PC-3 (cell line): ENCODE measurements at regions not wholly inside any gene's neighbourhood (a gene's known extent, or its start where the extent isn't known, plus 50 kb on each side); places are given as distances from the start of the nearest gene placed in this dataset.

Source experiments
- EZH2 ChIP-seq: fragments of 300-600 bp; sonication (generic); IDR thresholded peaks from one replicate; pipeline ENCODE4 v1.6.1; 2017; ENCODE audit warnings: antibody characterized with exemption, mild to moderate bottlenecking, low read length; ENCODE audit not compliant: unreplicated experiment
- EZH2phosphoT487 ChIP-seq: fragments of 300-600 bp; sonication (generic); IDR thresholded peaks from 2 replicates; pipeline ENCODE4 v1.6.1; 2018; ENCODE audit warnings: mild to moderate bottlenecking, antibody characterized with exemption, low read length, borderline replicate concordance
- TF ChIP-seq, protein P1 (sequence below): fragments of 300-600 bp; sonication (generic); conservative IDR thresholded peaks from 2 replicates; pipeline ENCODE4 v1.5.1; 2017; ENCODE audit warnings: antibody characterized with exemption, low read depth, mild to moderate bottlenecking, low read length

DNA sequence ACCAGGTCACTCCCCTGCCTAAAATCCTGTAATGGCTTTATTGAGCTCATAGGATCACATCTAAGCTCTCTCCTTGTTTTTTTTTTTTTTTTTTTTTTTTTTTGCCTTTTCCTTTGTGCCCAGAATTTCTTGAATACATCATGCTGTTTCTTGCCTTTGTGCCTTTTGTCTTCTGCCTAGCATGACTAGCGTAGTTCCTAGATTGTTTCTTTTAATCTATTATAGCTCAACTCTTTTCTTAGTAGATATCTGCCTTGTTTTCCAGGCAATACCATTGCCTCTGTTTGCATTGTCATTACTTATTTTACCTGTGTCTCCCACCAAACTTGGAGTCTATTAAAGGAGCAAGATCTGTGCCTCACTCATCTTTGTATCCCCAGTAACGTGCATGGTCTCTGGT is 106.1 kb upstream of the C9orf72 start:
- TF ChIP-seq, protein P1, sequence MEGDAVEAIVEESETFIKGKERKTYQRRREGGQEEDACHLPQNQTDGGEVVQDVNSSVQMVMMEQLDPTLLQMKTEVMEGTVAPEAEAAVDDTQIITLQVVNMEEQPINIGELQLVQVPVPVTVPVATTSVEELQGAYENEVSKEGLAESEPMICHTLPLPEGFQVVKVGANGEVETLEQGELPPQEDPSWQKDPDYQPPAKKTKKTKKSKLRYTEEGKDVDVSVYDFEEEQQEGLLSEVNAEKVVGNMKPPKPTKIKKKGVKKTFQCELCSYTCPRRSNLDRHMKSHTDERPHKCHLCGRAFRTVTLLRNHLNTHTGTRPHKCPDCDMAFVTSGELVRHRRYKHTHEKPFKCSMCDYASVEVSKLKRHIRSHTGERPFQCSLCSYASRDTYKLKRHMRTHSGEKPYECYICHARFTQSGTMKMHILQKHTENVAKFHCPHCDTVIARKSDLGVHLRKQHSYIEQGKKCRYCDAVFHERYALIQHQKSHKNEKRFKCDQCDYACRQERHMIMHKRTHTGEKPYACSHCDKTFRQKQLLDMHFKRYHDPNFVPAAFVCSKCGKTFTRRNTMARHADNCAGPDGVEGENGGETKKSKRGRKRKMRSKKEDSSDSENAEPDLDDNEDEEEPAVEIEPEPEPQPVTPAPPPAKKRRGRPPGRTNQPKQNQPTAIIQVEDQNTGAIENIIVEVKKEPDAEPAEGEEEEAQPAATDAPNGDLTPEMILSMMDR = no peak
- TF ChIP-seq EZH2phosphoT487 (no peak), EZH2 (no peak)
